ENCODE measurements at regions not wholly inside any gene's neighbourhood (a gene's known extent, or its start where the extent isn't known, plus 50 kb on each side); places are given as distances from the start of the nearest gene placed in this dataset.

DNA sequence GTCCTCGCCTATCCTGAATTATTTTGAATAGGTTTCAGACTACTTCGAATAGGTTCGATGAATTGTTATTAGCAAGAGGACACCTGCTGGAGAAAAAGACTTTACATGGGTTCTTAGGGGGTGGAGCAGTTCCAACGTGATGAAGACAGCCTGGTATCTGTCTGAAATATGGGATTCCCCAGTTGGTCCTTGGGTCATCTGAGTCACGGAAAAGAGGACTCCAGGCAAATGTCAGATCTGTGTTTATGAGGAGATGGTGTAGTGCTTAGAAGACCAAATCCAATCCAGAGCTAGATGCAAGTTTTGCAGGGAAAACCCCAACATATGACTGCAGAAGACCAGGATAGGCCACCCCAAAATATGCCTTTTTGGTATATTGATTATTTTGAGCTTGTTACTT, 98.9 kb upstream of the IGSF10 start (continued):
- no peak for TF ChIP-seq ZFPM2 (CRISPR knock-in tag; IDR thresholded peaks at IDR 0.05)
- no peak for TF ChIP-seq SRSF9 (IDR thresholded peaks at IDR 0.05; ENCODE audit: borderline replicate concordance, low read depth, low read length)
- no peak for TF ChIP-seq SMAD4 (CRISPR knock-in tag; conservative IDR thresholded peaks at IDR 0.05)
- no peak for TF ChIP-seq ZSCAN32 (CRISPR knock-in tag; IDR thresholded peaks at IDR 0.05)
- no peak for TF ChIP-seq L3MBTL2 (IDR thresholded peaks at IDR 0.05)

DNA sequence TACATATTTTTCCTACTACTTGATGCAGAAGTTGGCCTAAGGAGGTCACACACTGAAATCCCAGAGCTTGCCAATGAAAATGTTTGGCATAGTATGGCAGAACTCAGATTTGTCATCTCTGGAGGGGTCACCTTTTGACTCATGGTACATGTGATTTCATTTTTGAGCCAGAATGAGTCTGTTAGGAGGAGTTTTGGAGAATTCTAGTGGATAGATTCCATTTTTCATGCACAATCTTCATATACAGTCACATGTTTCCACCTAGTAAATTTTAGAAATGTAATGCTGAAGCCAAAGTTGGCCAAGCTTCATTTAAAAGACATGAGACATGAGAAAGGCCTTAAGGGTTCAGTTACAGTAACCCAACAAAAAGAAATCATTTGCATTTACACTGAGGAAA, 97.8 kb upstream of the IGSF10 start:
- no peak for ATAC-seq
- intact Hi-C loops (cut with micrococcal nuclease) (no loop called here), in situ Hi-C loops (cut with MboI) (no loop called here)
- FAIRE-seq: no peak
- no peak overlapping the region for H3K4me2 ChIP-seq (ENCODE audit: insufficient read depth, low read length)
- H4K20me1 ChIP-seq (replicated peaks; ENCODE audit: control insufficient read depth, insufficient read depth, low read length): no peaks in the 10 kb centered on the region
- H3K4me1 ChIP-seq (replicated peaks in 1 of 2; ENCODE audit: control insufficient read depth in 2 of 2, insufficient read depth in 2 of 2, low read length in 2 of 2): no peaks in the 10 kb centered on the region
- no peaks in the 10 kb centered on the region for H3K36me3 ChIP-seq (ENCODE audit: control insufficient read depth, insufficient read depth, low read length)
- POLR2A ChIA-PET: no interaction called here
- no peaks in the 10 kb centered on the region for H3K27me3 ChIP-seq (ENCODE audit: control insufficient read depth in 2 of 2, insufficient read depth in 2 of 2, low read length in 2 of 2)
- H3K9me1 ChIP-seq (ENCODE audit: control insufficient read depth, insufficient read depth, low read length): no peaks in the 10 kb centered on the region
- H3K27ac ChIP-seq (ENCODE audit: extremely low read depth, low read depth, low read length): no peak overlapping the region
- no peaks in the 10 kb centered on the region for H3K9me3 ChIP-seq (replicated peaks; ENCODE audit: control insufficient read depth, insufficient read depth, low read depth, low read length)
- BruUV-seq (replicated peaks): no TSS peak
- no peak overlapping the region for H2AFZ ChIP-seq (ENCODE audit: low read depth, low read length)
- no peak for TF ChIP-seq PHTF2 (CRISPR knock-in tag; IDR thresholded peaks at IDR 0.05)
- TF ChIP-seq U2AF2 (optimal IDR thresholded peaks at IDR 0.05; ENCODE audit: low read depth, low read length): no peak
- TF ChIP-seq ZNF764 (CRISPR knock-in tag; IDR thresholded peaks at IDR 0.05; ENCODE audit: low read depth): no peak
- TF ChIP-seq, protein P1, sequence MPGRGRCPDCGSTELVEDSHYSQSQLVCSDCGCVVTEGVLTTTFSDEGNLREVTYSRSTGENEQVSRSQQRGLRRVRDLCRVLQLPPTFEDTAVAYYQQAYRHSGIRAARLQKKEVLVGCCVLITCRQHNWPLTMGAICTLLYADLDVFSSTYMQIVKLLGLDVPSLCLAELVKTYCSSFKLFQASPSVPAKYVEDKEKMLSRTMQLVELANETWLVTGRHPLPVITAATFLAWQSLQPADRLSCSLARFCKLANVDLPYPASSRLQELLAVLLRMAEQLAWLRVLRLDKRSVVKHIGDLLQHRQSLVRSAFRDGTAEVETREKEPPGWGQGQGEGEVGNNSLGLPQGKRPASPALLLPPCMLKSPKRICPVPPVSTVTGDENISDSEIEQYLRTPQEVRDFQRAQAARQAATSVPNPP (IDR thresholded peaks at IDR 0.05; ENCODE audit: borderline replicate concordance, insufficient read depth, insufficient read length): no peak
- no peak for TF ChIP-seq C11orf30 (IDR thresholded peaks at IDR 0.05; ENCODE audit: low read depth)
- no peak overlapping the region for H3K4me3 ChIP-seq
- H3K9ac ChIP-seq (ENCODE audit: insufficient read depth in 1 of 2, low read depth in 2 of 2, low read length in 2 of 2): no peak overlapping the region
- no peak for DNase-seq (ENCODE audit: extremely low read depth in 1 of 4, low spot score in 3 of 4)
- H3K79me2 ChIP-seq (ENCODE audit: control insufficient read depth, insufficient read depth, low read length): no peaks in the 10 kb centered on the region
- CTCF ChIA-PET (ENCODE audit: low intra/inter-chr PET ratio): no interaction called here
